Ectodermal cell (in vitro differentiated cells): ENCODE measurements at regions not wholly inside any gene's neighbourhood (a gene's known extent, or its start where the extent isn't known, plus 50 kb on each side); places are given as distances from the start of the nearest gene placed in this dataset.

Experiments
- H3K27ac ChIP-seq: 2 replicates; pipeline ENCODE4 v1.7.0; 2013; ENCODE audit warnings: mild to moderate bottlenecking, low read depth, low read length; ENCODE audit not compliant: insufficient read depth, poor library complexity, severe bottlenecking
- H3K27me3 ChIP-seq: 2 replicates; pipeline ENCODE4 v1.7.0; 2013; ENCODE audit warnings: mild to moderate bottlenecking, low read length; ENCODE audit not compliant: insufficient read depth, control insufficient read depth, poor library complexity, severe bottlenecking
- H3K36me3 ChIP-seq: one replicate; pipeline ENCODE4 v1.7.0; 2013; ENCODE audit warnings: low read length; ENCODE audit not compliant: control insufficient read depth, insufficient read depth
- H3K4me1 ChIP-seq: one replicate; pipeline ENCODE4 v1.7.0; 2013; ENCODE audit warnings: low read length; ENCODE audit not compliant: control insufficient read depth, insufficient read depth
- H3K4me3 ChIP-seq: 2 replicates; pipeline ENCODE4 v1.7.0; 2013; ENCODE audit warnings: low read depth, low read length, control low read depth; ENCODE audit not compliant: insufficient read depth
- H3K9me3 ChIP-seq: 2 replicates; pipeline ENCODE4 v1.7.0; 2013; ENCODE audit warnings: mild to moderate bottlenecking, low read length, moderate library complexity; ENCODE audit not compliant: control insufficient read depth
- WGBS, 2 experiments: methylation state at CpG; one replicate each; pipeline ENCODE4 v1.1.7; 2013; ENCODE audit warnings: missing lambda C conversion rate in 2 of 2; 5-methylcytosine and 5-hydroxymethylcytosine counted together

GRCh38 chr10:64486149-64486548 lies 964.9 kb downstream of the REEP3 start:
- no peak overlapping the region for H3K27ac ChIP-seq
- 89 to 92% methylated on average over 2 of the region's 2 CpGs for WGBS, 2 experiments
- H3K4me3 ChIP-seq, result no peak overlapping the region
- H3K9me3 ChIP-seq, result no peaks in the 10 kb centered on the region
- no peaks in the 10 kb centered on the region for H3K27me3 ChIP-seq
- H3K36me3 ChIP-seq, result no peaks in the 10 kb centered on the region
- H3K4me1 ChIP-seq, result no peaks in the 10 kb centered on the region

GRCh38 chr10:64486901-64487300 lies 965.7 kb downstream of the REEP3 start:
- Histone ChIP-seq H3K27ac (no peak overlapping the region), H3K4me3 (no peak overlapping the region), H3K9me3 (no peaks in the 10 kb centered on the region), H3K36me3 (no peaks in the 10 kb centered on the region), H3K27me3 (no peaks in the 10 kb centered on the region), H3K4me1 (no peaks in the 10 kb centered on the region)

- Histone ChIP-seq H3K4me1 (no peaks in the 10 kb centered on the region), H3K9me3 (no peaks in the 10 kb centered on the region)
Measured at GRCh38 chr10:64494901-64495300, 973.7 kb downstream of the REEP3 start.

GRCh38 chr10:64497306-64497705 lies 976.1 kb downstream of the REEP3 start:
- Histone ChIP-seq H3K9me3 (no peaks in the 10 kb centered on the region), H3K36me3 (no peaks in the 10 kb centered on the region), H3K4me1 (no peaks in the 10 kb centered on the region), H3K4me3 (no peak overlapping the region), H3K27me3 (no peaks in the 10 kb centered on the region), H3K27ac (no peak overlapping the region)
- 86 to 98% methylated on average over 5 to 8 of the region's 8 CpGs for whole genome bisulfite sequencing, 2 experiments

More at GRCh38 chr10:64494901-64495300, 973.7 kb downstream of the REEP3 start:
- H3K27ac ChIP-seq, result no peak overlapping the region
- no peak overlapping the region for H3K4me3 ChIP-seq
- H3K27me3 ChIP-seq, result no peaks in the 10 kb centered on the region
- no peaks in the 10 kb centered on the region for H3K36me3 ChIP-seq

GRCh38 chr10:64501807-64502206 lies 980.6 kb downstream of the REEP3 start:
- H3K27me3 ChIP-seq, result no peaks in the 10 kb centered on the region
- H3K36me3 ChIP-seq, result no peaks in the 10 kb centered on the region
- no peaks in the 10 kb centered on the region for H3K4me1 ChIP-seq
- H3K27ac ChIP-seq, result no peak overlapping the region
- no peaks in the 10 kb centered on the region for H3K9me3 ChIP-seq
- H3K4me3 ChIP-seq, result no peak overlapping the region

- Histone ChIP-seq H3K4me3 (no peak overlapping the region), H3K27ac (no peak overlapping the region), H3K9me3 (no peaks in the 10 kb centered on the region), H3K4me1 (no peaks in the 10 kb centered on the region), H3K27me3 (no peaks in the 10 kb centered on the region), H3K36me3 (no peaks in the 10 kb centered on the region)
- 83 to 100% methylated on average over 1 of the region's 2 CpGs for WGBS, 2 experiments
Measured at GRCh38 chr10:64502936-64503335, 981.7 kb downstream of the REEP3 start.

- H3K27me3 ChIP-seq, result no peaks in the 10 kb centered on the region
- no peaks in the 10 kb centered on the region for H3K4me1 ChIP-seq
- 92 to 93% methylated on average over 3 of the region's 3 CpGs for WGBS, 2 experiments
- H3K27ac ChIP-seq, result no peak overlapping the region
- H3K4me3 ChIP-seq, result no peak overlapping the region
- H3K36me3 ChIP-seq, result no peaks in the 10 kb centered on the region
- H3K9me3 ChIP-seq, result no peaks in the 10 kb centered on the region
Measured at GRCh38 chr10:64503429-64503828, 982.2 kb downstream of the REEP3 start.

- no peaks in the 10 kb centered on the region for H3K4me1 ChIP-seq
- 94 to 100% methylated on average over 1 of the region's 1 CpG for WGBS, 2 experiments
- no peak overlapping the region for H3K27ac ChIP-seq
- no peaks in the 10 kb centered on the region for H3K36me3 ChIP-seq
- H3K27me3 ChIP-seq, result no peaks in the 10 kb centered on the region
- no peak overlapping the region for H3K4me3 ChIP-seq
- H3K9me3 ChIP-seq, result no peaks in the 10 kb centered on the region
Measured at GRCh38 chr10:64505501-64505900, 984.3 kb downstream of the REEP3 start.

GRCh38 chr10:64506963-64507362 lies 985.8 kb downstream of the REEP3 start:
- Histone ChIP-seq H3K27ac (no peak overlapping the region), H3K4me1 (no peaks in the 10 kb centered on the region), H3K36me3 (no peaks in the 10 kb centered on the region), H3K27me3 (no peaks in the 10 kb centered on the region), H3K4me3 (no peak overlapping the region), H3K9me3 (no peaks in the 10 kb centered on the region)
- 51 to 58% methylated on average over 3 of the region's 3 CpGs for WGBS, 2 experiments

- H3K4me3 ChIP-seq, result no peak overlapping the region
- no peaks in the 10 kb centered on the region for H3K36me3 ChIP-seq
- H3K9me3 ChIP-seq, result no peaks in the 10 kb centered on the region
- H3K4me1 ChIP-seq, result no peaks in the 10 kb centered on the region
- H3K27ac ChIP-seq, result no peak overlapping the region
- no peaks in the 10 kb centered on the region for H3K27me3 ChIP-seq
- whole genome bisulfite sequencing, 2 experiments, result 90 to 100% methylated on average over 1 to 2 of the region's 2 CpGs
Measured at GRCh38 chr10:64507651-64508028, 986.4 kb downstream of the REEP3 start.

GRCh38 chr10:64508029-64508661 lies 986.9 kb downstream of the REEP3 start:
- Histone ChIP-seq H3K9me3 (no peaks in the 10 kb centered on the region), H3K36me3 (no peaks in the 10 kb centered on the region), H3K4me1 (no peaks in the 10 kb centered on the region), H3K27me3 (no peaks in the 10 kb centered on the region), H3K27ac (no peak overlapping the region), H3K4me3 (no peak overlapping the region)
- WGBS, 2 experiments, result 88 to 100% methylated on average over 2 of the region's 2 CpGs
